ENCODE measurements at regions not wholly inside any gene's neighbourhood (a gene's known extent, or its start where the extent isn't known, plus 50 kb on each side); places are given as distances from the start of the nearest gene placed in this dataset.
"Not testable (repeated sequence)": the region's sequence is repeated elsewhere in the genome, so short reads cannot be mapped to it uniquely, and the experiment has no call there.

DNA sequence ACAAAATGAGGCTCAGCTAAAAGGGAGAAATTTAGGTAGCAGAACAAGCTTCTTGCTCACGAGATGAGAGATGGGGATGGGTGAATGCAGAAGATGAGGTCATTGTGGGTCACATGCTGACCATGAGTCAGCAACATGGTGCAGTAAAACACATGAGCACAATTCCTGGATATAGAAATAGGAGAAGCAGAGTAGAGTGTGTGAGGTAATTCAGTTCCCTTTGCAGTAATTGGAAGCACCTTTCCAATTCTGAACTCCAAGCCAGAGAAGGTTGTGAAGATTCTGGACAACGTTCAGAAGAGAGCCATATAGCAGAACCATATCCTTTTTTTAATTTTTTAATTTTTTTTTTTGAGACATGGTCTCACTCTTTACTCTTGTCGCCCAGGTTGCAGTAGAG is 62.0 kb upstream of the LMNTD1 start:
- DNase-seq = no peak

DNA sequence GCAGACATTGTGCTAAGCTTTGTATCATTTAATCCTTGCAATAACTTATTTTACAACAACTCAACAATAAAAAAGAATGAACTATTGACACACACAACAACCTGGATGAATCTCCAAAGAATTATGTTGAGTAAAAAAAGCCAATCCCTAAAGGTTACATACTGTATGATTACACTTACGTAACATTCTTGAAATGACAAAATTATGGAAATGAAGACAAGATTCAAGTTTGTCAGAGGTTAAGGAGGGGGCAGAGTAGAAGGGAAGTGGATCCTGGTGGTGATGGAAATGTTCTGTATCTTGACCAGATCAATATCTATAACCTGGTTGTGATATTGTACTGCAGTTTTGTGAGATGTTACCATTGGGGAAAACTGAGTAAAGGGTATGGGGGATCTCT is 63.2 kb upstream of the LMNTD1 start:
- no peak for DNase-seq

DNA sequence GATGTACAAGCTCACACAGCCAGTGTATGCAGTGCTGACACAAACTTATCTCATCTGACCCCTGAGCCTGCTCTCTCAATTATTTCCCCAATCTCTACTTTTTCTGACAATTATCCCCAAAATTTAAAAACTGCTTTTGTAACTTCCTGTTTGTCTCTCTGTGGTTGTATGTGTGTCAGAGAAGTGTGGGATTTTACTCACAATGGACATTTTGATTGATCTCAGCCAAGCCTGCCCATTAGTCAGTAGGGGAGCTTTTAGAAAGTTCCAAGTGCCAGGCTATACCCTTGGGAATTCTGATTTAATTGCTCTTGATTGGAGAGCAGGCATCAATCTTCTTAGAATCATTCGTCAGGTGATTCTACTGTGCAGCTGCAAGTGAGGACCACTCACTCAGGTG is 64.9 kb upstream of the LMNTD1 start:
- no peak for DNase-seq

DNA sequence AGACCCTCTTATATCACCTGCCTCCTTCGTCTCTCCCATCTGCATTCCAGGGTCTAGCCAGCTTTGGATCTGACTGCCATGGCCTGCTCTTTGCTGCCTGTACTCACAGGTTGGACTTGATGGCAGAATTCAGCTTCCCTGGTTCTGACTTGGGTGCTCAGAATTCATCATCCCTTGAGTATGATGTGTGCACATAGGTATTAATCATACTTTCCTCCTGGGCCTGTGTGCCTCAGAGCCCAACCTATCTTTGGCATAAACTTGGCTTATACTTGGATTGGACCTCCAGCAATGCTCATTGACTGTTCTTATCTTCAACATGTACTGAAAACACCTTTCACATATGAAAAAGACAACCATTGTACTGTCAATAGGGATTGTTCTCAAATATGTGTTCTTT is 70.7 kb upstream of the LMNTD1 start:
- no peak for DNase-seq

DNA sequence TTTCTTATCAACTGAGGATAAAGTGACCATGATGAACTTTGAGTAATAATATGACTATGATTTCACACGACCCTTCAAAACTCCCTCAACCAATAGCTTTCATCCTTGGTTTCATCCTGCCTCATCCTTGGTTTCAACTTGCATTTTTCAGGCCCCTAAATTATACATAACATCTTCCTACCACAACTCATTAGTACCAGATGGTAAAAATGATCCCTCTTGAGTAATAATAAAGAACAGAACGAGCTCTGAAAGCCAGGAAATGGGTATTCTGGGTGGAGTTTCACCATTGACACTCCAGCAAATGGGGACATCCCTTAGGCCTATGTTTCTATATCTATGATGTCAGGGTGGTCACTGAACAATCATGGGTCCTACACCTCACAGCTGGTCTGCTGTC is 72.1 kb upstream of the LMNTD1 start:
- no peak for DNase-seq

DNA sequence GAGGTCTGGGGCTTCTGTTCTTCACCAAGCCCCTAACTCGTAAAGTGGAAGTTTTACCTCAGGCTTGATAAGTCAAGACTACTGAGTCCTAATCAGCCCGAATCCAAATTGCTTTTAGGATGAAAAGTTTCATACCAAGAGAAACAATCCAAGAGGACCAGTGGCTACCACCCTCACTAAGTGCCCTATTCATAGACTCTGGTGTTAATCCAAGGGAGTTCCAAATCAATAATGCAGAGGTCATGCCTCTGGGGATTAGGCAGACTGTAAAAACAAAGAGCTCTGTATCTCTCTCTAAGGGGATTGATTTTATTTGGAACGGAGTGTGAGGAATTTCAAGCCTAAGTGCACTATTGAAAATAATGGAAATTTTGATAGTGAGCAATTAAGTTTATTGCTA is 76.3 kb upstream of the LMNTD1 start:
- DNase-seq = no peak

DNA sequence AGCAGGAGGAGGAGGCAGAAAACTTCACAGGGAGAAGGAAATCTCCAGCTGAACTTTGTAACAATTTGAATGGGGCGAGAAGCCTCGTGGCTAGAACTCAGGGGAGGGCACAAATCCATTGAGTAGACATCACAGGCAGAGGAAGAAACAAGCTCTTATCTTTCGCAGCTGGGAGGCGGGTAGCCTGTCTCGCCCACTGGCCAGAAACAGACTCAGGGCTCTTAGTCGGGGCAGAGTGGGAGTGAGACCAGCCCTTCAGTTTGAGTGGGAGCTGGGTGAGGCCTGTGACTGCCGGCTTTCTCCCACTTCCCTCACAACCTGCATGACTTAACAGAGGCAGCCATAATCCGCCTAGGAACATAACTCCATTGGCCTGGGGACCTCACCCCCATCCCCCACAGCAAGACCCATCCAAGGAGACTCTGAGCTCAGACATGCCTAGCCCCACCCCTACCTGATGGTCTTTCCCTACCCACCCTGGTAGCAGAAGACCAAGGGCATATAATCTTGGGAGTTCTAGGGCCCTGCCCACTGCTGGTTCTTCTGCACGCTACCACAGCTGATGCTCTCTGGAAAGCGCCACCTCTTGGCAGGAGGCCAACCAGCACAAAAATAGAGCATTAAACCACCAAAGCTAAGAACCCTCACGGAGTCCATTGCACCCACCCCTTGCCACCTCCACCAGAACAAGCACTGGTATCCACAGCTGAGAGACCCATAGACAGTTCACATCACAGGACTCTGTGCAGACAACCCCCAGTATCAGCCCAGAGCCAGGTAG is 77.8 kb upstream of the LMNTD1 start:
- DNase-seq = not testable (repeated sequence)

DNA sequence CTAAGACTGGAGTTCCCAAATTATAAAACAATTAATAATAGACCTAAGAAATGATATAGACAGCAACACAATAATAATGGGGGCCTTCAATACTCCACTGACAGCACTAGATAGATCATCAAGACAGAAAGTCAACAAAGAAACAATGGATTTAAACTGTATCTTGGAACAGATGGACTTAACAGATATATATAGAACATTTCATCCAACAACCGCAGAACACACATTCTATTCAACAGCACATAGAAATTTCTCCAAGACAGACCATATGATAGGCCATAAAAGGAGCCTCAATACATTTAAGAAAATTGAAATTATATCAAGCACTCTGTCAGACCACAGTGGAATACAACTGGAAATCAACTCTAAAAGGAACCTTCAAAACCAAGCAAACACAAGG is 80.1 kb upstream of the LMNTD1 start:
- DNase-seq = not testable (repeated sequence)

DNA sequence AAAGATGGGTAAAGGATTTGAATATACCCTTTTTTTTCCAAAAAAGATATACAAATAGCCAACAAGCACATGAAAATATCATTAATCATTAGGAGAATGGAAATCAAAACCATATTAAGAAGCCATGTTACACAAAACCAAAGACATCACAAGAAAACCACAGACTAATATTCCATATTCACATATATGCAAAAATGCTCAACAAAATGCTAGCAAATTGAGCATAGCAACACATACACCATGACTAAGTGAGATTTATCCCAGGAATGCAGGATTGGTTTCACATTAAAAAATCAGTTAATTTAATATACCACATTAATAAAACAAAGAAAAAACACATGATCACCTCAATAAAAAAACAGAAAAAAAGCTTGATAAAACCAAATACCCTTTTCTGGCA is 84.7 kb upstream of the LMNTD1 start:
- no peak for DNase-seq

DNA sequence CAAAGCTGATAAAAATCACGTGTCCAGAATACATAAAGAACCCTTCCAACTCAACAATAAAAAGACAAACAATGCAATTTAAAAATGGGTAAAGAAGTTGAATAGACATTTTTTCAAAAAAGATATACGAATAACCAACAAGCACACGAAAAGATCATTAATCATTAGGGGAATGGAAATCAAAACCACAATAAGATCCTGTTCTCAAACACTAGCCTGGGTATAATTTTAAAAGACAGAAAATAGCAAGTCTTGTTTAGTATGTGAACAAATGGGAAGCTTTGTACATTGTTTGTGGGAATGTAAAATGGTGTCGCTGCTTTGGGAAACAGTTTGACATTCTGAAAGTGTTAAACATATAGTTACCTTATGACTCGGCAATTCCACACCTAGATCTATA is 86.3 kb upstream of the LMNTD1 start:
- DNase-seq = no peak

DNA sequence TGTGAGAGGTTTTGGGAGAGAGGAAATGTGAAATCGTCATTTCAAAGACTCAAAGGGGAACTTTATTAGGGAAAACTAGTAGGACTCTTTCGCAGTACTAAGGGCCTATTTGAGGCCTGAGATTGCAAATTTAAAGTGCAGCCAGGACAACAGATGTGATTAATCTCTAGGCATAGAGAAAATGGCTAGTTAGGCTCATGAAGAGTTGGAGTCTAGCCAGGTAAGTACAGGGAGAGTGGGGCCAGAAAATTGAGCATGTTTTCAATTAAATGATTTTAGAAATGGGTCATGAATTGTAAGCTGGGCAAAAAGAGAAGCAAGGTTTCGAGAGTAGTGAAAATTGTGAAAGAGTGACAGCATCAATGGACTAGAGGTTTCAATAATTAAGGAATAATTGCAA is 91.9 kb upstream of the LMNTD1 start:
- peak; percentile 19 for DNase-seq

DNA sequence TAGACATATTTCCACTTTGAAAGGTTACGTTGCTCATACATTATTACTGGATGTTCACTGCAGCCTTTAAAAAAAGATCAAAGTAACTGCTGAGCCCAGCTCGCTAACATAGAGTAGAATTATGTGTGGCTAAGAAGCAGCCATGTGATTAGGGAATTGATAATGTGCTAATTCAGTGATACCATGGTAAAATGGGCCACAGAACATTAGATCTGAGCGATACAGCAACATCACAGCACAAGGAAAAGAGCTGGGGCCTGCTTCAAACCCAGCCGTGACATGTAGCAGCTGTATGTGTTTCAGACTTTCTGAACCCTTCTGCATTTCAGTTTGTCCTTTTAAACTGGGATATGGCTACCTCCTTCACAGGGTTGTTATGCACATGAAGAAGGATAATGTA is 92.3 kb upstream of the LMNTD1 start:
- no peak for DNase-seq

DNA sequence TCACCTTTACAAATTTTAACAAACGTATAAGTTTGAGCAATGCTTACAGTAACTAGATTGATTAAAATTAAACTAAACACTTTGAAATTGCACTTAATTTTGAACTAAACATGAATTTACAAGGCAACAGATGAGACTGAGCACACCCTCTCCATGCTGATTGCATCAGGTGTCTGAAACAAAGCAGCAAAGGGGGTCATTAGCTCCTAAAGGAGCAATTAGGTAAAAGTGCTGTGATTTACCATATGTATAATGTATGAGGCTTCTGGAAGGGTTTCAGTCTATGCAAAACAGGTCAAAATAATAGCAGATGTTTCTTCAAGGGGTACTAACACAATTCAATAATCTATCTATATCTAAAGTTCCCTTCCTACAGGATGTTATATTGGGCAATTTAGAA is 98.8 kb upstream of the LMNTD1 start:
- peak; percentile 6 for DNase-seq

DNA sequence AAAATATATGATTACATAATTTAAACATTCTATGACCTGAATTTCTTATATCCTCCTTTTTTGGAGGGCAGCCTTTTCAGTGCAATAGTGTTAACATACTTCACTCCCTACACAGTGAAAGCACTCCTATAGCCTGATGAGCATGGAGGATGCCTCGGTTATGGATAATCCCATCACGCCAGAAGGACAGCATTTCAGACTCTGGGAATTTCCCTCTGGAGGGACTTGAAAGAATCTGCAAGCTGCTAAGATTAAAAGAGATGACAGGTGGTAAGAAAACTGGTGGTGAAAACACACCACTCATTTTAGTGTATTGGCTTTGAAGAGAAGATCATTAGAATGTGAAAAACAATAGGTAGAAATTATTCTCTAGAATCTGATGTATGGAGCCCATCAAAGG is 99.3 kb upstream of the LMNTD1 start:
- DNase-seq = no peak

DNA sequence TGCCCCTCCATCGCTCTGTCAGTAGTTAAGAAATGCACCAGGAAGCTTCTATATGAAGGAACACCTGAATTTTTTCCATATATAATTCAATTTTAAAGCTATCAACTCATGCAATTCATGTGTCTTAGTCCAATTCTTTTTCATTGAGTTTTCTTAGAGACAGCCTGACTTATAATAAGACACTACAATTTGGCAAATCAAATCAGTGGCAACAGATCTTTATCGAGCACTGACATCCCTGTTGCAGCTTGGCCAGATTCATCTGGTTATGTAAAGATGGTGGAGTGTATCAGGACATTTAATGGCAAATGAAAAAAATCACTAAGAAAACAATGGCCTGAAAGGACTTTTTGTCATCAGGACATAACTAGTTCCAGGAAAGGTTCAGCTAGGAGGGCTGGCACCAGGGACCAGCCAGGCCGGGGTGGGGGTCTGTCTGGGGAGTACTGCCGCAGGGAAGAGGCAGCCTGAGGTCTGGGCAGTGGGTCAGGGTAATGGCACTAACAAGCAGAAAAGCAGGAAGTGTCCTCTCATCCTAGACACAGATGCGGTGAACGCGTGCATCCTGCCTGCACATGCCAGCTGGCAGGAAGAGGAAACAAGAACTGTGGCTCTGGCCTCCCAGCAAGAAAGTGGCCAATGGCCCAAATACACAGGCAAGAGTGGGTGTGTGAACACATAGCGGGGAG is 100.5 kb upstream of the LMNTD1 start:
- no peak for DNase-seq

DNA sequence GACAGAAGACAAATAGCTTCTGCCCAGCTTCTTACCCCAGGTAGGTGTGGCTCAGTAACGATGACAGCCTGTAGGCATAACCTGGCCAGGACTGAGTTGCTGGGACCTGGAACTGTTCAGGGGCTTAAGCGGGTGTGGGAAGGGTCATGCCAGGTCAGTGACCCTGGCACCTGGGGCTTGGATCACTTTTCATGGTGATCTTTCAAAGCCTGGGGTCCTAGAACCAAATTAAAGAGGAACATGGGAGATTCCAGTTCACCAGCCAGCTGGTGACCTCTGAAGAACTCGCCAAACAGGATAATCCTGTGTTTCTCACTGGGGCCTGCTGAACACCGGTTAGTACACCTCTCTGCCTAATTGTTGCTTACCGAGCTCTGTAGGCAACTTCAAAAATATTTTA is 102.6 kb upstream of the LMNTD1 start:
- no peak for DNase-seq

DNA sequence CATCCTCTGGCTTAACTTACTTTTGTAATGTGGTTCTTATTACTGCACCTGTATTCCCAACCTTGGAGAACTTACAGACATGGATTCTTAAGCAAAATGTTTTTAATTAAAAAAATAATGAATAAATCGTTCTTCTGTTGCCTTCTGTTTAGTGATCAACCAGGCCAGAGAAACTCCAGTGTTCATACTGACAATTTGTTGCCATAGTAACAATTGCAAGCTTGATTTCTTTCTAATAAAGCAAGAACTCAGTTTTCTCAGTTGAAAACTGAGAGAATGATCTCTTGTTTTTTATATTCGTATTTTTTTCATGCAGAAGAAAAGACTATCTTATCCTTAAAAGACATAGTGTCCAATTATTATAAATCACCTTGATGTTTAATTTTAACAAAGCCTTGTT is 106.5 kb upstream of the LMNTD1 start:
- no peak for DNase-seq

DNA sequence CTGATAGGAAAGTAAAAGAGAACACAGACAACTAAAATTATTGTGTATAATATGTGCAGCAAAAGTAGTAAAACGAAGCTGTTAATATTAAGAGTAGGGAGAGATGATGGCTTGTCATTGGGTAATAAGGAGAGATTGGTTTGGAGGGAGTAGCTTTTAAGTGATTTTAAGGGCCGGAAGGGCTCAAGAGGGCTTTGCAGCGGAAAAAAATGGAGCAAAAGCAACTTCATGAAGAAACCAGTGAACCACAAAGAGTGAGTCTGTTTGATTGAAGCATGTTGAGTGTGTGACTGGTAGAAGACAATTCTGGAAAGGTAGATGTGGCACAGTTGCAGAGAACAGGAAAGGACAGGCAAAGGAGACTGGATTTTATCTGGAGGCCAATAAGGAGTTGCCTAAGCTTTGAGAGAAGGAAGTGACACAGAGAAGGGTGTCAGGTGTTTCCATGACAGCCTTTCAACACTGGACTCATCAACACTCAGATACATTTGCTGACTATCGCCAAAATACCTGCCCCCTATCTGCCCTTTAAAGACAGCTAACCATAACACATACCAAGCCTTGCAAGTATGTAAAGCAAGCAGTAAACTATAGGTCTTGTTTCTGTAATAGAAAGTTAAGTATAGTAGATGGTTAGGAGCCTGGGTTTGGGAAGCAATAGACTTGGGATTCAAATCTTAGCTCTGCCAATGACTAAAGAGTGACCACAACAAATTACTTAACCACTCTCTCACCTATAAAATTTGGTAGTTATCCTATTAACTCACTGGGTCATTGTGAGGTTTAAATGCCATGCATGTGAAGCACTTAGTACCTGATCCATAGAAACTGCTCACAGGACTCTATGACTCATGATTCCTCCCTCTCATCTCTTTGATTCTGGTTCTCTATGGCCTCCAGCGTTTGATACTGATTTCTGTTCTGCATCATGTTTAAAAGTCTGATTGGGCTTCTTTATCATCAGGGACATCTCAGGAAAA is 117.3 kb upstream of the LMNTD1 start:
- DNase-seq = no peak

DNA sequence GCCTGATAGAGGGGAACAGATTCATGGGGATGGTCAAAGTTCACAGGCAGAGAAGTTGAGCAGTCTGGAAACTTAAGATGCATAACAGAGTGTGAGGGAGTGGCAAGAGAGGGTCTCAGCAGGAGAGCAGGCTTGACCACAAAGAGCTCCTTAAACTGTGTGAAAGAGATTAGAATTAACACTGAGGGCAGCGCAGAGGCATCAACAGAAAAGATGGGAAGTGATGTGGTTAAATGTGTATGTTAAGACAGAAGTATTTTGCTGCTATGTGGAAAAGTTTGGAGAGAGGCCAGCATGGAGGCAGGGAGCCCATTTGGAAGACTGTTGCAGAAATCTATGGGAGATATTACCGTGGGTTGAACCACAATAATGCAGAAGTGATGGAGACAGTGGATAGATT is 122.7 kb upstream of the LMNTD1 start:
- no peak for DNase-seq

DNA sequence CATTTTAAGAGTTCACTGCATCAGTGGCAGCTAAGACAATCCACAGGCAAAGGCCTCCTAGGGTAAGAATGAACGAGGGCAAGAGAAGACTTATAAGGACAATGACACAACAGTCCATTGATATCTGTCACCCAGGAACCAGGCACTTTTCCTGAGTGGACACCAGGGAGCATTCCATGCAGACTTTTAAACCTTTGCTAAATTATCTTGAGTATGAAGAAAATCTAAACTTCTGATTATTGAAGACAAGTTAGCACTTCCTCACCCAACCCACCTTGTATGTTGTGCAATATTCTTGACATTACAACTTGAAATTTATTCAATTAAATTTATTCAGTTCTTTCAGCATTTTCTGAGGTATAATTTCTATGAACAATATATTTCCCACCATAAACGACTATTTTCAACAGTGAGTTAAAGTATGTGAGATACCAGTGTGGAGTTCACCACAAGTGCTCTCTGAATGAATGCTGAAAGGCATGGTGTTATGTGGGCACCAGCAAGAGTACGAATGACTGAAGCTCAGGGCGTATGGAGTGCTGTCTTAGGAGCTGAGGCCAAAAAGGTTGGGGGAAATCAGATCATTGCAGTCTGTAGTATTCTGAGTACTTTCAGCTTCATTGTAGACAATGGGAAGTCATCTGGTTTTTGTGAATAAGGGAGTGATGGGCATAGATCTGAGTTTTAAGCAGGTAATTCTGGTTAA is 124.3 kb upstream of the LMNTD1 start:
- DNase-seq = no peak

DNA sequence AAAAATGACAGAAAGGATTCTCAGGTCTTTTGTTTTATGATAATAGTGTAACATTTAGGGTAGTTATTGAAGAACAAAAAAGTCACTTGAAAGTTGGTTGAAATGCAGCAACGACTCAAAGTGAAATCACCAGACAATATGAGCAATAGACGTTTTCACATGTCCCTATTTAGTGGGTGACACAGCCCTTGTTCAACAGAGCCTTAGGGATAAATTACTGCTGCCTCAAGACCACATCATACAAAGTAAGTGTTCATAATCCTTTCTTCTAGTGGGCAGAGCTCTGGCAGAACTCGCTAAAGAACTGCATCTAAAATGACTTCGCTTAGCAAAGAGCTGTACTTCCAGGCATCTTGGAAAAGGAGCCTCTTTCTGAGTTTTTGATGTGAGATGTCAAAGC is 128.5 kb upstream of the LMNTD1 start:
- DNase-seq = no peak

DNA sequence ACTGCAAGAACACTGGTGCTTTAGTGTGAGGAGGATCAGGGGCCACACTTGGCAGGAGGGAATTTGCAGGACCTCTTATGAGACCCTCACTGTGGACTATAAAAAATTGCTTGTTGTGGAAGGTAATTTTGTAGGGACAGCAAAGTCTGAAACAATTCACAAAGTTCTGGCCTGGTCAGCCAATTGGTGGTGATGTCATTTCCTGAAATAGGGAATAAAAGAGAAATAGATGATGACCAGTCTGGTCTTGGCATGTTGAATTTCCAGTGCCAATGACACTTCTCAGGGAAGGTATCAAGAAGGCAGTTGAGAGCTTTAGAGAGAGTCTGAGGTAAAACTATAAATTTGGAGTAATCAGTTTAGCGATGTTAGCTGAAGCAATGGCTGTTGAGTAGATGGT is 129.3 kb upstream of the LMNTD1 start:
- DNase-seq = no peak

DNA sequence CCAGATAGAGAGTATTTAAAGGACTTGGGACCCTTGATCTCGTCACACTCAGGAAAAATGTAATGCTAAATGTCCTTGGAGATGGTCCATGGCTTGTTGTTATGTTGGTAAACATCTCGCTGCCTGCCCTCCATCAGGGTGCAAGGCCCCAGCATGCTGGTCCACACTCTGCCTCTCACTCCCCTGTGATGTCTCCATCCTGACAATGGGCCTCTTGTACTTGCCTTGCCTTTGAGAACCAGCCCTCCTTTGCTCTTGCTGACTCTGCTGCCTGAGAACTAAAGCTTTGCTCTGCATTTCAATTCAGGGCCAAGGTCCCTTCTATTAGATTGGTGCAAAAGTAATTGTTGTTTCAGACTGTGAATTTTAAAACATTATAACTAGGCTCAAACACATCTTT is 131.0 kb upstream of the LMNTD1 start:
- no peak for DNase-seq
